Esophagus (tissue), 2 donors: ENCODE measurements at regions not wholly inside any gene's neighbourhood (a gene's known extent, or its start where the extent isn't known, plus 50 kb on each side); places are given as distances from the start of the nearest gene placed in this dataset.
"Not testable (repeated sequence)": the region's sequence is repeated elsewhere in the genome, so short reads cannot be mapped to it uniquely, and the experiment has no call there.

Experiments used
- H3K27ac ChIP-seq, 2 donors: one replicate each; pipeline ENCODE4 v1.5.1; 2013; ENCODE audit warnings: low read depth in 2 of 2, mild to moderate bottlenecking in 2 of 2, inconsistent platforms in 1 of 2, low read length in 1 of 2, moderate library complexity in 1 of 2
- H3K27me3 ChIP-seq, 2 donors: one replicate each; pipeline ENCODE4 v1.6.1; 2013; ENCODE audit warnings: low read length in 2 of 2, control low read depth in 1 of 2, mild to moderate bottlenecking in 1 of 2; ENCODE audit not compliant: insufficient read depth in 2 of 2, control insufficient read depth in 1 of 2
- H3K36me3 ChIP-seq, 2 donors: one replicate each; pipeline ENCODE4 v1.6.1; 2013; ENCODE audit warnings: low read length in 1 of 2; ENCODE audit not compliant: control insufficient read depth in 2 of 2, insufficient read depth in 2 of 2
- H3K4me1 ChIP-seq, 2 donors: one replicate each; pipeline ENCODE4 v1.6.1; 2013; ENCODE audit warnings: low read length in 1 of 2; ENCODE audit not compliant: control insufficient read depth in 2 of 2, insufficient read depth in 2 of 2
- H3K4me3 ChIP-seq, 2 donors: one replicate each; pipeline ENCODE4 v1.5.1; 2013; ENCODE audit warnings: low read length in 2 of 2, mild to moderate bottlenecking in 2 of 2, low read depth in 1 of 2, moderate library complexity in 1 of 2
- H3K9me3 ChIP-seq, 2 donors: one replicate each; pipeline ENCODE4 v1.6.1; 2013; ENCODE audit warnings: mild to moderate bottlenecking in 2 of 2, low read depth in 1 of 2, low read length in 1 of 2, moderate library complexity in 1 of 2; ENCODE audit not compliant: control insufficient read depth in 2 of 2, insufficient read depth in 1 of 2
- WGBS, 2 donors: extraction: QIAGEN DNeasy Blood & Tissue Kit; methylation state at CpG; one replicate each; pipeline ENCODE4 v1.1.7; 2013; 5-methylcytosine and 5-hydroxymethylcytosine counted together
- donor health status: healthy with polysubstance abuse.
- donor health status: Bipolar disorder and iron deficiency.

GRCh38 chr3:125692361-125692760 is 97.1 kb upstream of the OSBPL11 start:
- H3K9me3 ChIP-seq: no peaks in the 10 kb centered on the region
- no peak overlapping the region for H3K27ac ChIP-seq
- H3K36me3 ChIP-seq: no peaks in the 10 kb centered on the region
- WGBS, 2 donors: 90 to 92% methylated on average over 13 of the region's 13 CpGs
- no peaks in the 10 kb centered on the region for H3K4me1 ChIP-seq
- H3K4me3 ChIP-seq: no peak overlapping the region
- H3K27me3 ChIP-seq: no peaks in the 10 kb centered on the region

- Histone ChIP-seq H3K9me3 (no peaks in the 10 kb centered on the region), H3K4me3 (no peak overlapping the region), H3K4me1 (no peaks in the 10 kb centered on the region), H3K36me3 (no peaks in the 10 kb centered on the region), H3K27me3 (no peaks in the 10 kb centered on the region), H3K27ac (no peak overlapping the region)
- WGBS, 2 donors: 94 to 95% methylated on average over 10 of the region's 10 CpGs
Observed at GRCh38 chr3:125693887-125694286, 98.6 kb upstream of the OSBPL11 start.

- Histone ChIP-seq H3K4me3 (no peak overlapping the region), H3K4me1 (no peaks in the 10 kb centered on the region), H3K9me3 (no peaks in the 10 kb centered on the region), H3K27ac (no peak overlapping the region), H3K36me3 (no peaks in the 10 kb centered on the region), H3K27me3 (no peaks in the 10 kb centered on the region)
- 84 to 86% methylated on average over 14 of the region's 14 CpGs for WGBS, 2 donors
Observed at GRCh38 chr3:125694761-125695294, 99.5 kb upstream of the OSBPL11 start.

DNA sequence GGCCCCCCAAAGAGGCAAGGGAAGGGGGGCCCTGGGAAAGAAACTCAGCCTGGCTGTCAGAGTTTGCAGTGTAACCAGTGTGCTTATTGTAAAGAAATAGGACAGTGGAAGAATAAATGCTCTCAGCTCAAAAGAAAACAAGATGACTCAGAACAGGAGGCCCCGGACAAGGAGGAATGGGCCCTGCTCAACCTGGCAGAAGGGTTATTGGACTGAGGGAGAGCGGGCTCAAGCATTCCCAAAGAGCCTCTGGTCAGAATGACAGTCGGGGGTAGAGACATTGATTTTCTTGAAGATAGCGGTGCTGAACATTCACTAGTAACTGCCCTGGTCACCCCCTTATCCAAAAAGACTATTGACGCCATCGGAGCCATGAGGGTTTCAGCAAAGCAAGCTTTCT is 100.4 kb upstream of the OSBPL11 start:
- no peak overlapping the region for H3K4me3 ChIP-seq
- no peaks in the 10 kb centered on the region for H3K27me3 ChIP-seq
- 90% methylated on average over 6 of the region's 6 CpGs for WGBS, 2 donors
- H3K36me3 ChIP-seq: no peaks in the 10 kb centered on the region
- no peaks in the 10 kb centered on the region for H3K4me1 ChIP-seq
- no peak overlapping the region for H3K27ac ChIP-seq
- H3K9me3 ChIP-seq: no peaks in the 10 kb centered on the region

GRCh38 chr3:125697126-125697525 is 101.8 kb upstream of the OSBPL11 start:
- H3K27me3 ChIP-seq, H3K4me3 ChIP-seq, H3K36me3 ChIP-seq, H3K9me3 ChIP-seq, H3K4me1 ChIP-seq, H3K27ac ChIP-seq: not testable (repeated sequence)
- WGBS, 2 donors: 33 to 44% methylated on average over 2 of the region's 2 CpGs

GRCh38 chr3:125697979-125698640 is 102.8 kb upstream of the OSBPL11 start:
- WGBS, 2 donors: 58 to 62% methylated on average over 13 of the region's 13 CpGs
- not testable (repeated sequence) for H3K36me3 ChIP-seq, H3K27ac ChIP-seq

DNA sequence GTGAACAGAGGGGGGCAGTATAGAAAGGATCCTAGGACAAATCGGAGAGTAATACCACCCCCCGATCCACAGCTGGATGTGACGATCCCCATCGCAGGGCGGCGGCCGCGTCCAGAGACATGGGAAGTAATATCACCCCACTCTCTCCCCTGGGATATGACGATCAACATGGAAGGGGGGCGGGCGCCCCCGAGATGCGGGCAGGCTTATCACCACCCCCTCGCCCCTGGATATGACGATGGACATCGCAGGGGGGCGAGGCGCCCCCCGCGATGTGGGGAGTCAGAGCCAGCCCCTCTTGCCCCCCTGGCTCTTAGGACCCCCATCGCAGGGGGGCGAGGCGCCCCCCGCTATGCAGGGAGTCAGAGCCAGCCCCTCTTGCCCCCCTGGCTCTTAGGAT is 120.4 kb upstream of the OSBPL11 start:
- Histone ChIP-seq H3K27ac (no peak overlapping the region), H3K9me3 (no peaks in the 10 kb centered on the region), H3K4me3 (no peak overlapping the region), H3K4me1 (no peaks in the 10 kb centered on the region), H3K27me3 (no peaks in the 10 kb centered on the region), H3K36me3 (no peaks in the 10 kb centered on the region)
- WGBS, 2 donors: 92 to 95% methylated on average over 24 of the region's 24 CpGs

More at GRCh38 chr3:125697979-125698640, 102.8 kb upstream of the OSBPL11 start:
- not testable (repeated sequence) for H3K4me3 ChIP-seq, H3K27me3 ChIP-seq, H3K4me1 ChIP-seq, H3K9me3 ChIP-seq

DNA sequence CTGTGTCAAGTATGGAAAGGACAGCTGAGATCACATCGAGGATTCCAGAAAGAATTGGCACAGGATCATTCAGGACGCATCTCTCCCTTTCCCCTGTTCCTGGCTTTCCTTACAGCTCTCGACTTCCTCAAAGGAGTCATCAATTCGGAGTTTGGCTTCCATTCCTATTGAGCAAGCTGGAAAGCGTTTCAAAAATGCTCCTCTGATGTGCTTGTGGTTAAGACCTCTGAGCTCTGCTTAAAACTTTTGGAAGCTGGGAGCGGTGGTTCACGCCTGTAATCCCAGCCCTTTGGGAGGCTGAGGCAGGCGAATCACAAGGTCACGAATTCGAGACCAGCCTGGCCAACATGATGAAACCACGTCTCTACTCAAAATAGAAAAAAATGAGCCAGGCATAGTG is 136.9 kb upstream of the OSBPL11 start:
- H3K4me3 ChIP-seq, H3K27me3 ChIP-seq, H3K27ac ChIP-seq, H3K36me3 ChIP-seq, H3K4me1 ChIP-seq, H3K9me3 ChIP-seq: not testable (repeated sequence)
- 68 to 70% methylated on average over 11 of the region's 11 CpGs for WGBS, 2 donors

- H3K4me1 ChIP-seq, H3K27me3 ChIP-seq, H3K36me3 ChIP-seq, H3K27ac ChIP-seq, H3K4me3 ChIP-seq, H3K9me3 ChIP-seq: not testable (repeated sequence)
- WGBS, 2 donors: 68 to 78% methylated on average over 11 of the region's 11 CpGs
Observed at GRCh38 chr3:125741991-125742718, 146.9 kb upstream of the OSBPL11 start.

DNA sequence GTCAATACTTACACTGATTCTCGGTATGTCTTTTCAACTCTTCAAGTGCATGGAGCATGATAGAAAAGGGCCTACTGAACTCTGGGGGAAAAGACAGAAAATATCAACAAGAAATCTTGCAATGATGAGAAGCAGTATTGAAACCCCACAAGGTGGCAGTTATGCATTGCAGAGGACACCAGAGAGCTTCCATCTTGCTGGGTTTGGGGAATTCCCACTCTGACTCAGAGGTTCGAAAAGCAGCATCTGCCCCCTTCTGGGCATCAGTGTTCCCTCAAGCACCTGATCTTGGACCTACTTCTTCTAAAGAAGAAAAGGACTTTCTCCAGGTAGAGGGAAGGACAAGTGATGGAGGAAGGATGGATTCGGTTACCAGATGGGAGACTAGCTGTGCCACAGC is 147.5 kb upstream of the OSBPL11 start:
- not testable (repeated sequence) for H3K27me3 ChIP-seq, H3K27ac ChIP-seq, H3K36me3 ChIP-seq, H3K4me1 ChIP-seq, H3K9me3 ChIP-seq, H3K4me3 ChIP-seq
- 59 to 68% methylated on average over 2 of the region's 3 CpGs for WGBS, 2 donors
